ENCODE measurements at regions not wholly inside any gene's neighbourhood (a gene's known extent, or its start where the extent isn't known, plus 50 kb on each side); places are given as distances from the start of the nearest gene placed in this dataset.

DNA sequence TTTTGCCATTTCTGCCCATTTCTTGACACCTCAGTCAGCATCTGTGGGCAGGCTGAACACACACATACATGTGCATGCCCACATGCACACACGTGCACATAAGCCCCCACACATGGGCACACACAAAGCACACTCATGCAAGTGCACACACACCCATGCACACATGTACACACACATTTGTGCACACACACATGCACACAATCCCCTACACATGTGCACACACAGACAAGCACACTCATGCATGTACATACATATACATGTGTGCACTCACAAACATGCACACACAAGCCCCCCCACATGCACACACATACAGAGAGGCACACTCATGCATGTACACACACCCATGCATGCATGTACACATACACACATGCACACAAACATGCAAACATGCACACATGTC is 83.5 kb upstream of the ACTRT2 start:
- Histone ChIP-seq H3K36me3 (ENCODE audit: insufficient read depth, low read length) (no peaks in the 10 kb centered on the region), H3K27ac (ENCODE audit: low read depth, low read length, poor library complexity, severe bottlenecking) (no peak overlapping the region), H3K9me3 (ENCODE audit: low read length) (no peaks in the 10 kb centered on the region), H2AFZ (ENCODE audit: low read length) (no peak overlapping the region), H3K79me2 (ENCODE audit: insufficient read depth, low read length) (no peaks in the 10 kb centered on the region), H3K9me2 (ENCODE audit: low read depth, low read length) (no peaks in the 10 kb centered on the region), H4K20me1 (ENCODE audit: insufficient read depth, low read length) (no peaks in the 10 kb centered on the region), H3K9ac (ENCODE audit: low read length) (no peak overlapping the region), H3K27me3 (ENCODE audit: insufficient read depth, low read length) (no peaks in the 10 kb centered on the region), H3F3A (ENCODE audit: insufficient read depth, low read length) (no peaks in the 10 kb centered on the region), H3K4me3 (ENCODE audit: low read depth, low read length, poor library complexity, severe bottlenecking) (no peak overlapping the region), H3K4me1 (ENCODE audit: insufficient read depth, low read length, severe bottlenecking) (no peaks in the 10 kb centered on the region), H3K4me2 (ENCODE audit: low read length) (no peak overlapping the region)
- TF ChIP-seq, protein P1, sequence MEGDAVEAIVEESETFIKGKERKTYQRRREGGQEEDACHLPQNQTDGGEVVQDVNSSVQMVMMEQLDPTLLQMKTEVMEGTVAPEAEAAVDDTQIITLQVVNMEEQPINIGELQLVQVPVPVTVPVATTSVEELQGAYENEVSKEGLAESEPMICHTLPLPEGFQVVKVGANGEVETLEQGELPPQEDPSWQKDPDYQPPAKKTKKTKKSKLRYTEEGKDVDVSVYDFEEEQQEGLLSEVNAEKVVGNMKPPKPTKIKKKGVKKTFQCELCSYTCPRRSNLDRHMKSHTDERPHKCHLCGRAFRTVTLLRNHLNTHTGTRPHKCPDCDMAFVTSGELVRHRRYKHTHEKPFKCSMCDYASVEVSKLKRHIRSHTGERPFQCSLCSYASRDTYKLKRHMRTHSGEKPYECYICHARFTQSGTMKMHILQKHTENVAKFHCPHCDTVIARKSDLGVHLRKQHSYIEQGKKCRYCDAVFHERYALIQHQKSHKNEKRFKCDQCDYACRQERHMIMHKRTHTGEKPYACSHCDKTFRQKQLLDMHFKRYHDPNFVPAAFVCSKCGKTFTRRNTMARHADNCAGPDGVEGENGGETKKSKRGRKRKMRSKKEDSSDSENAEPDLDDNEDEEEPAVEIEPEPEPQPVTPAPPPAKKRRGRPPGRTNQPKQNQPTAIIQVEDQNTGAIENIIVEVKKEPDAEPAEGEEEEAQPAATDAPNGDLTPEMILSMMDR (IDR thresholded peaks at IDR 0.05; ENCODE audit: low read length) = no peak
- TF ChIP-seq EZH2 (IDR thresholded peaks at IDR 0.05; ENCODE audit: borderline replicate concordance, low read length) = no peak

DNA sequence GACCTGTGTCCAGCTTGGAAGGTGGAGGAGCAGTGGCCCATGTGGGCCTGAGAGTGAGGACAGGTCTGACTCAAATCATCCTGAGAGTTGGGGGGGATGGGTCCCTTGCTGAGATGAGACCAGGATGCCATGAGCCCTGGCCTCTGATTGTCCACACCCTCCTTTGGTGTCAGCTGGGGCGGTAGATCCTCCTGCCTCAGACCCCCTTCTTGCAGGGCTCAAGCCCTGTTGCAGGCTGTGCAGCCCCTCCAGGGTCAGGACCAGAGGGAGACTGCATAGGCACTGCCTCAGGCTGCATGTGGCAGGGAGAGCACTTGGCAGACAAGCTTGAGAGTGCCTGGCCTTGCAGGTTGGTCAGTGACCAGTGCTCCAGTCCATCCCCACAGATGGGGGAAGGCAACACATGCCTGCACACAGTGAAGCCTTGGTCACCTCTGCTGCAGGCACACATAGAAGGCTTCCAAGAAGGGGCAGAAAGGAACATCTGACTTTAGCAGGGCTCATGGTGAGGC is 82.2 kb upstream of the ACTRT2 start:
- TF ChIP-seq, protein P1 (IDR thresholded peaks at IDR 0.05; ENCODE audit: low read length) = no peak
- TF ChIP-seq EZH2 (IDR thresholded peaks at IDR 0.05; ENCODE audit: borderline replicate concordance, low read length) = no peak
- Histone ChIP-seq H3K9ac (ENCODE audit: low read length) (no peak overlapping the region), H3K4me1 (ENCODE audit: insufficient read depth, low read length, severe bottlenecking) (no peaks in the 10 kb centered on the region), H4K20me1 (ENCODE audit: insufficient read depth, low read length) (no peaks in the 10 kb centered on the region), H3K4me2 (ENCODE audit: low read length) (no peak overlapping the region), H3K27me3 (ENCODE audit: insufficient read depth, low read length) (no peaks in the 10 kb centered on the region), H3K27ac (ENCODE audit: low read depth, low read length, poor library complexity, severe bottlenecking) (no peak overlapping the region), H3K79me2 (ENCODE audit: insufficient read depth, low read length) (no peaks in the 10 kb centered on the region), H3K36me3 (ENCODE audit: insufficient read depth, low read length) (no peaks in the 10 kb centered on the region), H3K9me2 (ENCODE audit: low read depth, low read length) (no peaks in the 10 kb centered on the region), H3K9me3 (ENCODE audit: low read length) (no peaks in the 10 kb centered on the region), H2AFZ (ENCODE audit: low read length) (no peak overlapping the region), H3K4me3 (ENCODE audit: low read depth, low read length, poor library complexity, severe bottlenecking) (no peak overlapping the region), H3F3A (ENCODE audit: insufficient read depth, low read length) (no peaks in the 10 kb centered on the region)

DNA sequence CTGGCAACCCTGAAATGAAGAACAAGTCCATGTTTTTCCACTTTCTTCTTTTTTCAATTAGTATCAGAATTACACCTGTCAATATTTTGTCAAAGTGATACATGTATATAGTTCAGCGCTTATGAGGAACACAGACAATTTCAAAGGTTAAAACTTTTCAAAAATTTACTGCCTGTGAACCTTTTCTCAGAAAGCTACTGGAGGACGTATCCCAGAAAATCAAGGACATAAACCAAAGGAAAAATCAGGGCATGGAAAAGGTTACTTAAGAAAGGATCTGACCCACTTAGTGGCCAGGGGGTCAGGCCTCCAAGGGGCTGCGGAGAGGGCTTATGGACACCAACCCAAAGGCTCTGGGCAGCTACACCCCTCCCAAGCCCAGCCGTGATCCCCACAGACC is 81.1 kb upstream of the ACTRT2 start:
- Histone ChIP-seq H3K4me1 (ENCODE audit: insufficient read depth, low read length, severe bottlenecking) (no peaks in the 10 kb centered on the region), H3K9me3 (ENCODE audit: low read length) (no peaks in the 10 kb centered on the region), H3K79me2 (ENCODE audit: insufficient read depth, low read length) (no peaks in the 10 kb centered on the region), H3K4me2 (ENCODE audit: low read length) (no peak overlapping the region), H3K27ac (ENCODE audit: low read depth, low read length, poor library complexity, severe bottlenecking) (no peak overlapping the region), H3K9me2 (ENCODE audit: low read depth, low read length) (no peaks in the 10 kb centered on the region), H3K4me3 (ENCODE audit: low read depth, low read length, poor library complexity, severe bottlenecking) (no peak overlapping the region), H3F3A (ENCODE audit: insufficient read depth, low read length) (no peaks in the 10 kb centered on the region), H4K20me1 (ENCODE audit: insufficient read depth, low read length) (no peaks in the 10 kb centered on the region), H2AFZ (ENCODE audit: low read length) (no peak overlapping the region), H3K36me3 (ENCODE audit: insufficient read depth, low read length) (no peaks in the 10 kb centered on the region), H3K27me3 (ENCODE audit: insufficient read depth, low read length) (no peaks in the 10 kb centered on the region), H3K9ac (ENCODE audit: low read length) (no peak overlapping the region)
- TF ChIP-seq EZH2 (IDR thresholded peaks at IDR 0.05; ENCODE audit: borderline replicate concordance, low read length) = no peak
- TF ChIP-seq, protein P1 (IDR thresholded peaks at IDR 0.05; ENCODE audit: low read length) = no peak

All from OCI-LY1 (cell line).